ENCODE measurements at regions not wholly inside any gene's neighbourhood (a gene's known extent, or its start where the extent isn't known, plus 50 kb on each side); places are given as distances from the start of the nearest gene placed in this dataset.

- TF ChIP-seq ZNF281 (CRISPR knock-in tag; IDR thresholded peaks at IDR 0.05), result no peak
- no peak for TF ChIP-seq NFATC4 (CRISPR knock-in tag; IDR thresholded peaks at IDR 0.05)
- TF ChIP-seq, protein P1, sequence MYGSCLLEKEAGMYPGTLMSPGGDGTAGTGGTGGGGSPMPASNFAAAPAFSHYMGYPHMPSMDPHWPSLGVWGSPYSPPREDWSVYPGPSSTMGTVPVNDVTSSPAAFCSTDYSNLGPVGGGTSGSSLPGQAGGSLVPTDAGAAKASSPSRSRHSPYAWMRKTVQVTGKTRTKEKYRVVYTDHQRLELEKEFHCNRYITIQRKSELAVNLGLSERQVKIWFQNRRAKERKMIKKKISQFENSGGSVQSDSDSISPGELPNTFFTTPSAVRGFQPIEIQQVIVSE (CRISPR knock-in tag; IDR thresholded peaks at IDR 0.05; ENCODE audit: borderline replicate concordance), result no peak
- no peak for TF ChIP-seq MAX (CRISPR knock-in tag; IDR thresholded peaks at IDR 0.05)
- no peak for TF ChIP-seq NR1H2 (CRISPR knock-in tag; IDR thresholded peaks at IDR 0.05)
- TF ChIP-seq NR3C1 (CRISPR knock-in tag; conservative IDR thresholded peaks at IDR 0.05; ENCODE audit: low read depth), result no peak
- no peak for TF ChIP-seq KAT7 (CRISPR knock-in tag; IDR thresholded peaks at IDR 0.05; ENCODE audit: borderline replicate concordance)
- TF ChIP-seq USF1 (CRISPR knock-in tag; IDR thresholded peaks at IDR 0.05), result no peak
- no peak for TF ChIP-seq ZNF532 (CRISPR knock-in tag; IDR thresholded peaks at IDR 0.05; ENCODE audit: borderline replicate concordance)
- TF ChIP-seq, protein P2, sequence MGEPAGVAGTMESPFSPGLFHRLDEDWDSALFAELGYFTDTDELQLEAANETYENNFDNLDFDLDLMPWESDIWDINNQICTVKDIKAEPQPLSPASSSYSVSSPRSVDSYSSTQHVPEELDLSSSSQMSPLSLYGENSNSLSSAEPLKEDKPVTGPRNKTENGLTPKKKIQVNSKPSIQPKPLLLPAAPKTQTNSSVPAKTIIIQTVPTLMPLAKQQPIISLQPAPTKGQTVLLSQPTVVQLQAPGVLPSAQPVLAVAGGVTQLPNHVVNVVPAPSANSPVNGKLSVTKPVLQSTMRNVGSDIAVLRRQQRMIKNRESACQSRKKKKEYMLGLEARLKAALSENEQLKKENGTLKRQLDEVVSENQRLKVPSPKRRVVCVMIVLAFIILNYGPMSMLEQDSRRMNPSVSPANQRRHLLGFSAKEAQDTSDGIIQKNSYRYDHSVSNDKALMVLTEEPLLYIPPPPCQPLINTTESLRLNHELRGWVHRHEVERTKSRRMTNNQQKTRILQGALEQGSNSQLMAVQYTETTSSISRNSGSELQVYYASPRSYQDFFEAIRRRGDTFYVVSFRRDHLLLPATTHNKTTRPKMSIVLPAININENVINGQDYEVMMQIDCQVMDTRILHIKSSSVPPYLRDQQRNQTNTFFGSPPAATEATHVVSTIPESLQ (CRISPR knock-in tag; IDR thresholded peaks at IDR 0.05), result no peak
- no peak for TF ChIP-seq ESRRA (CRISPR knock-in tag; IDR thresholded peaks at IDR 0.05; ENCODE audit: borderline replicate concordance)
These were observed 61.7 kb upstream of the MBNL2 start (continued) for GRCh38 chr13:97160421-97160820.

DNA sequence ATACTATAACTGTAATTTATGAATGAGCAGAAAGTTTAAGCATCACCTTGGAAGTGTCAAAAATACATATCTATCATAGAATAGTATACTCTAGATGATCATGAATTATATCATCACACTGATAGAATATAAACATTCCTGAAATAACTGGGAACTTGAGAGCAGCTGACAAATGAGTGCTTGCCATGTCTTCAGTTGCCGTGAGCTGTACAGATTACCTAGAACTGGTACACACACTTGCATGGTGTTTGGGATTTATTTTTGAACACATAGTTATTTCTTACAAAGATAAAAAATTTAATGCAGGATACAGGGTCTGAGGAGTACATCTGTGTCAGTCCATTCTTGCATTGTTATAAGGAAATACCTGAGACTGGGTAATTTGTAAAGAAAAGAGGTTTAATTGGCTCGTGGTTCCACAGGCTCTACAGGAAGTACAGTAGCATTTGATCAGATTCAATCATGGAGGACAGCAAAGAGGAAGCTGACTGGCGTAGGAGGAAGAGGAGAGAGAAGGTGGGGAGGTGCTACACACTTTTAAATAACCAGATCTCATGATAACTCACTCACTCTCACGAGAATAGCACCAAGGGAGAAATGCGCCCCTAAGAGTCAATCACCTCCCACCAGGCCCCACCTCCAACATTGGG, 60.4 kb upstream of the MBNL2 start:
- H3K4me1 Mint-ChIP-seq, result no peaks in the 10 kb centered on the region
- DNase-seq (ENCODE audit: low spot score) (no peak), ATAC-seq (no peak)
- ChIA-PET CTCF (interaction anchor here (1.0 kb wide), 1 partner anchor 52 kb away, joined by 3 read pairs; no protein-coding TSS in a partner anchor), POLR2A (no interaction called here)
- no peaks in the 10 kb centered on the region for H3K36me3 Mint-ChIP-seq
- no peaks in the 10 kb centered on the region for H3K9me3 Mint-ChIP-seq
- no peak overlapping the region for H3K27ac Mint-ChIP-seq
- no peak overlapping the region for H3K4me3 Mint-ChIP-seq
- H3K27me3 Mint-ChIP-seq (ENCODE audit: low read depth), result no peaks in the 10 kb centered on the region; the same call in 1 of the 2 replicates
- TF ChIP-seq, protein P3, sequence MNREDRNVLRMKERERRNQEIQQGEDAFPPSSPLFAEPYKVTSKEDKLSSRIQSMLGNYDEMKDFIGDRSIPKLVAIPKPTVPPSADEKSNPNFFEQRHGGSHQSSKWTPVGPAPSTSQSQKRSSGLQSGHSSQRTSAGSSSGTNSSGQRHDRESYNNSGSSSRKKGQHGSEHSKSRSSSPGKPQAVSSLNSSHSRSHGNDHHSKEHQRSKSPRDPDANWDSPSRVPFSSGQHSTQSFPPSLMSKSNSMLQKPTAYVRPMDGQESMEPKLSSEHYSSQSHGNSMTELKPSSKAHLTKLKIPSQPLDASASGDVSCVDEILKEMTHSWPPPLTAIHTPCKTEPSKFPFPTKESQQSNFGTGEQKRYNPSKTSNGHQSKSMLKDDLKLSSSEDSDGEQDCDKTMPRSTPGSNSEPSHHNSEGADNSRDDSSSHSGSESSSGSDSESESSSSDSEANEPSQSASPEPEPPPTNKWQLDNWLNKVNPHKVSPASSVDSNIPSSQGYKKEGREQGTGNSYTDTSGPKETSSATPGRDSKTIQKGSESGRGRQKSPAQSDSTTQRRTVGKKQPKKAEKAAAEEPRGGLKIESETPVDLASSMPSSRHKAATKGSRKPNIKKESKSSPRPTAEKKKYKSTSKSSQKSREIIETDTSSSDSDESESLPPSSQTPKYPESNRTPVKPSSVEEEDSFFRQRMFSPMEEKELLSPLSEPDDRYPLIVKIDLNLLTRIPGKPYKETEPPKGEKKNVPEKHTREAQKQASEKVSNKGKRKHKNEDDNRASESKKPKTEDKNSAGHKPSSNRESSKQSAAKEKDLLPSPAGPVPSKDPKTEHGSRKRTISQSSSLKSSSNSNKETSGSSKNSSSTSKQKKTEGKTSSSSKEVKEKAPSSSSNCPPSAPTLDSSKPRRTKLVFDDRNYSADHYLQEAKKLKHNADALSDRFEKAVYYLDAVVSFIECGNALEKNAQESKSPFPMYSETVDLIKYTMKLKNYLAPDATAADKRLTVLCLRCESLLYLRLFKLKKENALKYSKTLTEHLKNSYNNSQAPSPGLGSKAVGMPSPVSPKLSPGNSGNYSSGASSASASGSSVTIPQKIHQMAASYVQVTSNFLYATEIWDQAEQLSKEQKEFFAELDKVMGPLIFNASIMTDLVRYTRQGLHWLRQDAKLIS (CRISPR knock-in tag; IDR thresholded peaks at IDR 0.05; ENCODE audit: borderline replicate concordance), result no peak
- TF ChIP-seq ZBTB43 (CRISPR knock-in tag; IDR thresholded peaks at IDR 0.05) (no peak), SMAD3 (CRISPR knock-in tag; IDR thresholded peaks at IDR 0.05; ENCODE audit: borderline replicate concordance) (no peak), ZNF317 (CRISPR knock-in tag; IDR thresholded peaks at IDR 0.05; ENCODE audit: borderline replicate concordance, low read depth) (no peak), TP53 (CRISPR knock-in tag; IDR thresholded peaks at IDR 0.05) (no peak), ZNF396 (CRISPR knock-in tag; IDR thresholded peaks at IDR 0.05; ENCODE audit: borderline replicate concordance) (no peak), NR3C1 (CRISPR knock-in tag; conservative IDR thresholded peaks at IDR 0.05; ENCODE audit: low read depth) (no peak), HMGA2 (CRISPR knock-in tag; IDR thresholded peaks at IDR 0.05) (no peak)

Data from WTC11 (cell line).